Glutamatergic neuron (in vitro differentiated cells): ENCODE measurements at regions not wholly inside any gene's neighbourhood (a gene's known extent, or its start where the extent isn't known, plus 50 kb on each side); places are given as distances from the start of the nearest gene placed in this dataset.

Source experiments
- DNase-seq: peaks from one replicate; pipeline ENCODE4 v3.0.0; 2022
- H3K27ac Mint-ChIP-seq: one replicate; pipeline ENCODE4 v1.8.0; 2020; ENCODE audit warnings: mild to moderate bottlenecking, mixed read lengths, inconsistent platforms; ENCODE audit not compliant: unreplicated experiment
- H3K27me3 Mint-ChIP-seq: one replicate; pipeline ENCODE4 v1.8.0; 2020; ENCODE audit warnings: mild to moderate bottlenecking, moderate library complexity, mixed read lengths, inconsistent platforms; ENCODE audit not compliant: unreplicated experiment
- H3K36me3 Mint-ChIP-seq: one replicate; pipeline ENCODE4 v1.8.0; 2020; ENCODE audit warnings: mild to moderate bottlenecking, mixed read lengths, inconsistent platforms; ENCODE audit not compliant: unreplicated experiment
- H3K4me1 Mint-ChIP-seq: one replicate; pipeline ENCODE4 v1.8.0; 2020; ENCODE audit warnings: mild to moderate bottlenecking, low read depth, mixed read lengths, inconsistent platforms; ENCODE audit not compliant: unreplicated experiment
- H3K4me3 Mint-ChIP-seq: one replicate; pipeline ENCODE4 v1.8.0; 2020; ENCODE audit warnings: mild to moderate bottlenecking, mixed read lengths, inconsistent platforms; ENCODE audit not compliant: unreplicated experiment
- H3K9me3 Mint-ChIP-seq: one replicate; pipeline ENCODE4 v1.8.0; 2020; ENCODE audit warnings: mild to moderate bottlenecking, moderate library complexity, mixed read lengths, inconsistent platforms; ENCODE audit not compliant: unreplicated experiment
- CTCF ChIP-seq: fragments of 200-600 bp; sonication (generic); IDR thresholded peaks from one replicate; pipeline ENCODE4 v1.5.0; 2021; ENCODE audit not compliant: partially characterized antibody, unreplicated experiment

DNA sequence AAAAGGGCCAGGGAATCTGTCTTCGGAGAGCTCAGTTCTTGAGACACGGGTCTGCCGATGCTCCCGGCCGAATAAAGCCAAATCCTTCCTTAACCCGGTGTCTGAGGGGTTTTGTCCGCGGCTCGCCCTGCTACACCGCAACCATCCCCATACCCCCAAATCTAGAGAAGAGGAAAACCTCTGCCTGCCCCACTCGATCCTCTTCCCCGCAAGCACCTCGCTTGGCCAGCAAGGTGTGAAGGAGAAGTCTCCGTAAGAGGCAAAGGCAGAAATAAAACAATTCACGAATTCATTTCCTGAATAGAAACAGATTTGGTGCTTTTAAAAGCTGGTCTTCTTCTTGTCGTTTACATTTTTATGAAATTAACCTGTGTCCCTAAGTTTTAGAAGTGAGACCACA lies 67.3 kb upstream of the GALNT9 start:
- H3K27me3 Mint-ChIP-seq, result peaks cover 2% of the 10 kb centered on the region
- no peak overlapping the region for H3K4me3 Mint-ChIP-seq

DNA sequence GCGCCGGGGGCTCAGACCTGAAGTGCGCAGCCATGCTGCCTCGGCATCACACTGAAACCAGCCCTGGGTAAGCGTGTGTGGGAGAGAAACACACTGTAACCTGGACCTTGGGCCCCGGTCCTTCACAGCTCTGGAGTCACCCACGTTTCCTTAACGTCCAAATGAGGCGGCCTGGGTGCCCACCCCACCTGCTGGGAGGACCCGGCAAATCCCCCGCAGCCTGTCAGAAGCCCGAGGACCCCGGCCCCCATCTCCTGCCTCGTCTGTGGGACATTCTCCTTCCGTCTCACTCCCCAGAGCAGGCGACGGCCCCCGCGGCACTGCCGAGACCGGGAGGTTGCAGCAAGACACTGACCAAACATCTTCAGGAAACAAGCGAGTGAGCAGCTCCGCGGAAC lies 66.5 kb upstream of the GALNT9 start:
- Mint-ChIP-seq H3K4me3 (no peak overlapping the region), H3K4me1 (peaks cover 3% of the 10 kb centered on the region), H3K36me3 (peaks cover 5% of the 10 kb centered on the region), H3K9me3 (peaks cover 8% of the 10 kb centered on the region), H3K27me3 (peaks cover 8% of the 10 kb centered on the region), H3K27ac (no peak overlapping the region)
- no peak for DNase-seq
- TF ChIP-seq CTCF, result no peak

More for the DNA sequence above, 67.3 kb upstream of the GALNT9 start:
- H3K4me1 Mint-ChIP-seq, result peaks cover 3% of the 10 kb centered on the region
- H3K27ac Mint-ChIP-seq, result no peak overlapping the region
- no peak for DNase-seq
- TF ChIP-seq CTCF, result no peak
- H3K9me3 Mint-ChIP-seq, result peaks cover 5% of the 10 kb centered on the region
- no peaks in the 10 kb centered on the region for H3K36me3 Mint-ChIP-seq

DNA sequence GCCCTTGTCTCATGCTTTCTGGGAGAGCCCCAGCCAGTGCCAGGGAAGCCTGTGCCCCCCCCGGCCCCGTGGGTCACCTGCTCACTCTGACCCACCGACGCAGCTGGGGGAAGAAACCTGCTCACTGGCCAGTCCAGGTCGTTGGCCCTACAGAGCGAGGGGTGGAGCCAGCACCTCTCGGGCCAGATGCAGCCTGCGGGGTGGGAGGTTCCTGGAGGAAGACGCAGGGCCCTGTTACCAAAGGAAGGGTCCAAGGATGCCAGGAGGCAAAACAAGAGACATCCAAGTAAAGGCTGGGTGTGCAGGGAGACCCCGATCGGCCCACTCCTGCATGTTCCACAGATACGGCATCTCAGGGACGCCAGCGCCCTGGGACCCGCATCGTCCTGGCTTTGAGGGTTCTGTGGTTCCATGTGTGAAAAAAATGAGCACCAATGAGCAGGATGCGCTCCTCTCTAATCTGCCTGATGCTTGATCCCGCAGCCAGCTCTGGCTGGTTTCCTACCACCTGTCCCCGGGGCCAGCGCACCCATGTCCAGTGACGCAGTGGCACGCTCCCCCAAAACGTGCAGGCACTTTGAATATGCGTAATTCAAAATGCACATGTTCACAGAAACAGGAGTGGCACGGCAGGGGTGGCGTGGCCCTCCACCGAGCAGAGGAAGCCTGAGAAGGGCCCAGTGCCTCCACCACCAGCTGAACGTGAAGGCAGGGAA lies 66.0 kb upstream of the GALNT9 start:
- Mint-ChIP-seq H3K27me3 (peaks cover 8% of the 10 kb centered on the region), H3K9me3 (peaks cover 8% of the 10 kb centered on the region), H3K36me3 (peaks cover 6% of the 10 kb centered on the region), H3K27ac (no peak overlapping the region), H3K4me3 (no peak overlapping the region), H3K4me1 (peaks cover 3% of the 10 kb centered on the region)
- no peak for DNase-seq
- no peak for TF ChIP-seq CTCF

DNA sequence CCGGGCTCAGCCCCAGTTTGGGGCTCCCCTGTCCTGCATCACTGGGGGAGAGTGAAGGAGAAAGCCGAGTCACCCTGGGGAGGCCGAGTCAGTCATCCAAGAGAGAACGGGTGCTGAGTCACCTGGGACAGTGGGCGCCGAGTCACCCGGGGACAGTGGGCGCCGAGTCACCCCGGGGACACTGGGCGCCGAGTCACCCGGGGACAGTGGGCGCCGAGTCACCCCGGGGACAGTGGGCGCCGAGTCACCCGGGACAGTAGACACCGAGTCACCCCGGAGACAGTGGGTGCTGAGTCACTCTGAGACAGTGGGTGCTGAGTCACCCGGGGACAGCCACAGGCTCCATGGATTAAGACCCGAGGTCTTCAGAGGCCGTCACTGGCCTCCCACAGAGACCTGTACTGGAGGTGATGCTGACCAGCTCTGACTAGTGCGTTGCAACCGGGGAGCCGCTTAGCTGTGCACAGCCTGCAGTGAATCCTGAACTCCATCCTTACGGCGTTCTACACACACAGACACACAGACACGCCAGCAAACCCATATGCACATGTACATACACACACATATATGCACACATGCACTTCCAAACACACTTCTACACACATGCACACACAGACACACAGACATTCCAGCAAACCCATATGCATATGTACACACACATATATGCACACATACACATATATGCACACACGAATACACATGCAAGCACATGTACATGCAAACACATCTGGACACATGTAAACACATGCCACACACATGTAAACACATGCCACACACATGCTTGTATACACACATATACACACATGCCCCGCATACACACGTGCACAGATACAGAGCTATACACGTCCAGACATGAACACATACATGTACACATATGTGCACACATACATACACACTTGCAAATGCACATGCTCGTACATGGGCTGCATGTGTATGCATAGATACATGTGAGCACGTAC lies 64.9 kb upstream of the GALNT9 start:
- peaks cover 3% of the 10 kb centered on the region for H3K4me1 Mint-ChIP-seq
- H3K4me3 Mint-ChIP-seq, result no peak overlapping the region
- peaks cover 8% of the 10 kb centered on the region for H3K27me3 Mint-ChIP-seq
- H3K36me3 Mint-ChIP-seq, result peaks cover 6% of the 10 kb centered on the region
- H3K27ac Mint-ChIP-seq, result no peak overlapping the region
- no peak for TF ChIP-seq CTCF
- no peak for DNase-seq
- H3K9me3 Mint-ChIP-seq, result peaks cover 8% of the 10 kb centered on the region

GRCh38 chr12:132393245-132393795 lies 63.9 kb upstream of the GALNT9 start:
- Mint-ChIP-seq H3K27me3 (peaks cover 11% of the 10 kb centered on the region), H3K27ac (no peak overlapping the region), H3K4me3 (no peak overlapping the region), H3K4me1 (peaks cover 6% of the 10 kb centered on the region), H3K36me3 (peaks cover 6% of the 10 kb centered on the region), H3K9me3 (peaks cover 8% of the 10 kb centered on the region)
- no peak for TF ChIP-seq CTCF
- DNase-seq, result no peak
